Liver (tissue), 8 donors: ENCODE measurements at regions not wholly inside any gene's neighbourhood (a gene's known extent, or its start where the extent isn't known, plus 50 kb on each side); places are given as distances from the start of the nearest gene placed in this dataset.

ENCODE experiments used
- DNase-seq: peaks from one replicate; pipeline ENCODE4 v3.0.0-alpha.2; 2017; ENCODE audit warnings: low spot score
- H3K27ac ChIP-seq, 2 donors: one replicate each; pipeline ENCODE4 v1.7.0; 2013; ENCODE audit warnings: inconsistent platforms in 2 of 2, low read length in 2 of 2, control low read depth in 1 of 2, low read depth in 1 of 2, mild to moderate bottlenecking in 1 of 2
- H3K27me3 ChIP-seq, 4 donors: one replicate each; pipeline versions ENCODE4 v1.6.1 to v1.7.0; 2013; ENCODE audit warnings: low read length in 3 of 4, inconsistent platforms in 1 of 4, mild to moderate bottlenecking in 1 of 4, moderate library complexity in 1 of 4; ENCODE audit not compliant: control insufficient read depth in 4 of 4, insufficient read depth in 4 of 4
- H3K36me3 ChIP-seq, 4 donors: one replicate each; pipeline versions ENCODE4 v1.6.1 to v1.7.0; 2013; ENCODE audit warnings: low read length in 3 of 4, mild to moderate bottlenecking in 3 of 4, low read depth in 1 of 4, moderate library complexity in 1 of 4; ENCODE audit not compliant: control insufficient read depth in 4 of 4, insufficient read depth in 3 of 4
- H3K4me1 ChIP-seq, 4 donors: one replicate each; pipeline versions ENCODE4 v1.6.1 to v1.7.0; 2013; ENCODE audit warnings: low read length in 3 of 4, mild to moderate bottlenecking in 3 of 4, moderate library complexity in 1 of 4; ENCODE audit not compliant: control insufficient read depth in 4 of 4, insufficient read depth in 4 of 4
- H3K4me3 ChIP-seq, 3 donors: one replicate each; pipeline versions ENCODE4 v1.6.1 to v1.7.0; 2013; ENCODE audit warnings: low read length in 3 of 3, control low read depth in 1 of 3, low read depth in 1 of 3, mild to moderate bottlenecking in 1 of 3
- H3K9ac ChIP-seq, 2 donors: one replicate each; pipeline ENCODE4 v1.7.0; 2013; ENCODE audit warnings: low read length in 2 of 2, mild to moderate bottlenecking in 2 of 2, moderate library complexity in 2 of 2, control low read depth in 1 of 2, low read depth in 1 of 2
- H3K9me3 ChIP-seq, 4 donors: one replicate each; pipeline versions ENCODE4 v1.6.1 to v1.7.0; 2013; ENCODE audit warnings: low read length in 3 of 4; ENCODE audit not compliant: control insufficient read depth in 4 of 4
- CTCF ChIP-seq: fragments of 150-350 bp; IDR thresholded peaks from 2 replicates; pipeline ENCODE4 v1.5.1; 2017; ENCODE audit warnings: improper control_type of control experiment, low read depth, low read length; ENCODE audit not compliant: missing input control
- EGR1 ChIP-seq, 2 donors: IDR thresholded peaks; 2 replicates each; pipeline ENCODE4 v1.6.1; 2016 to 2018; ENCODE audit warnings: antibody characterized with exemption in 2 of 2, low read depth in 2 of 2
- FOXA1 ChIP-seq: IDR thresholded peaks from 2 replicates; pipeline ENCODE4 v1.6.1; 2016; ENCODE audit warnings: antibody characterized with exemption
- FOXA2 ChIP-seq: IDR thresholded peaks from 2 replicates; pipeline ENCODE4 v1.6.1; 2016; ENCODE audit warnings: antibody characterized with exemption
- GABPA ChIP-seq, 2 donors: IDR thresholded peaks in 1 of 2; conservative IDR thresholded peaks in 1 of 2; 2 replicates each; pipeline ENCODE4 v1.6.1; 2016; ENCODE audit warnings: antibody characterized with exemption in 2 of 2, mild to moderate bottlenecking in 1 of 2, moderate library complexity in 1 of 2
- HNF4A ChIP-seq, 2 donors: conservative IDR thresholded peaks; 2 replicates each; pipeline ENCODE4 v1.6.1; 2016; ENCODE audit warnings: antibody characterized with exemption in 2 of 2, mild to moderate bottlenecking in 2 of 2
- HNF4G ChIP-seq: IDR thresholded peaks from 2 replicates; pipeline ENCODE4 v1.6.1; 2016; ENCODE audit warnings: antibody characterized with exemption
- JUND ChIP-seq, 2 donors: IDR thresholded peaks; 2 replicates each; pipeline ENCODE4 v1.6.1; 2016; ENCODE audit warnings: antibody characterized with exemption in 2 of 2
- NR2F2 ChIP-seq: IDR thresholded peaks from 2 replicates; pipeline ENCODE4 v1.6.1; 2016; ENCODE audit warnings: antibody characterized with exemption
- RAD21 ChIP-seq, 2 donors: IDR thresholded peaks; 2 replicates each; pipeline ENCODE4 v1.6.1; 2016; ENCODE audit warnings: antibody characterized with exemption in 2 of 2, mild to moderate bottlenecking in 2 of 2
- REST ChIP-seq: IDR thresholded peaks from 2 replicates; pipeline ENCODE4 v1.6.1; 2016; ENCODE audit warnings: antibody characterized with exemption, mild to moderate bottlenecking
- RXRA ChIP-seq, 2 donors: IDR thresholded peaks; 2 replicates each; pipeline ENCODE4 v1.6.1; 2017 to 2018; ENCODE audit warnings: antibody characterized with exemption in 2 of 2, mild to moderate bottlenecking in 1 of 2
- SP1 ChIP-seq: IDR thresholded peaks from 2 replicates; pipeline ENCODE4 v1.6.1; 2018; ENCODE audit warnings: antibody characterized with exemption, mild to moderate bottlenecking
- TAF1 ChIP-seq: conservative IDR thresholded peaks from 2 replicates; pipeline ENCODE4 v1.6.1; 2016; ENCODE audit warnings: antibody characterized with exemption, mild to moderate bottlenecking
- YY1 ChIP-seq: IDR thresholded peaks from 2 replicates; pipeline ENCODE4 v1.6.1; 2016; ENCODE audit warnings: antibody characterized with exemption, mild to moderate bottlenecking
- ZBTB33 ChIP-seq: IDR thresholded peaks from 2 replicates; pipeline ENCODE4 v1.6.1; 2016; ENCODE audit warnings: antibody characterized with exemption
- WGBS: extraction: QIAGEN DNeasy Blood & Tissue Kit; methylation state at CpG from one replicate; pipeline ENCODE4 v1.1.7; 2013; 5-methylcytosine and 5-hydroxymethylcytosine counted together
- TF ChIP-seq, protein P1 (sequence below): IDR thresholded peaks from 2 replicates; pipeline ENCODE4 v1.6.1; 2016; ENCODE audit warnings: antibody characterized with exemption
- TF ChIP-seq, protein P2 (sequence below): IDR thresholded peaks from 2 replicates; pipeline ENCODE4 v1.6.1; 2016; ENCODE audit warnings: antibody characterized with exemption
- donor health status: healthy.
- donor health status: healthy.
- donor health status: healthy.
- donor health status: healthy.
- donor health status: healthy.

DNA sequence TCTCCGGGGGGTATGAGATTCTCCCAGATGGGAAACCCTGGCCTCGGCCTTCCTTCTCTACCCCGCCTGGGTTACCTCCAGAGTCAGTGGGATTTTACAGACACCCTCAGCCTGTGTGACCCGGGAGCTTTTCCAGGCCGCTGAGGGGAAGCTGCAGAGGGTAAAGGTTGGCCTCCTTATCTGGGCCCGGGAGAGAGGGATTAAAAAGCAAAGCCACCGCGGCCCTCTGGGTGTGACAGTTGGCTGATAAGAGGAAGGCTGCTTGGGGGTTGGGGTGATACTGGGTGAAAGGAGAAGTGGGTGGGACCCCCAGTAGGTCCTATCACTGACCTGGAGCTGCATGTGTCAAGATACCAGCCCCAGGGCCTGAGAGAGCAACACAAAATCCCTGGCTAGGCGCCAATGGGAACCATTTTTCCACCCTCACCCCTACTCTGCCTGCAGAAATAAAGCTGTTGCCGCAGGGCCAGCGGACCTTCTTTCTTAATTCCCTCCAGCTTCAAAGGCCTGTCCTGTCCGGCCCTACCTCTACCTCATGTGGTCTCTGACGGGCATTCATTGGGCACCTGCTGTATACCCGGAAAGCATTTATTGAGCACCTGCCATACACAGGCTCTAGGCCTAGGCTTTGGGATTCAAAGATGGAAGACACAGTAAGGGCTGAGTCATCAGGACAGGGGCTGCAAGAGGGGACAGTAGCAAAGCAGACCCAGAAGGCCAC, 77.6 kb upstream of the GSE1 start:
- 23% methylated on average over 14 of the region's 14 CpGs for WGBS
- TF ChIP-seq CTCF: no peak
- TF ChIP-seq SP1: peak; percentile 97
- peak; percentile 85 to 89 for TF ChIP-seq HNF4A (conservative IDR thresholded peaks at IDR 0.05)
- TF ChIP-seq RXRA (IDR thresholded peaks at IDR 0.05): peak; percentile 96 to 98
- TF ChIP-seq, protein P1, sequence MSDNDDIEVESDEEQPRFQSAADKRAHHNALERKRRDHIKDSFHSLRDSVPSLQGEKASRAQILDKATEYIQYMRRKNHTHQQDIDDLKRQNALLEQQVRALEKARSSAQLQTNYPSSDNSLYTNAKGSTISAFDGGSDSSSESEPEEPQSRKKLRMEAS: peak; percentile 75
- TF ChIP-seq HNF4G: peak; percentile 65
- no peak for TF ChIP-seq ZBTB33
- peak; percentile 47 to 67 for TF ChIP-seq JUND (IDR thresholded peaks at IDR 0.05)
- TF ChIP-seq, protein P2, sequence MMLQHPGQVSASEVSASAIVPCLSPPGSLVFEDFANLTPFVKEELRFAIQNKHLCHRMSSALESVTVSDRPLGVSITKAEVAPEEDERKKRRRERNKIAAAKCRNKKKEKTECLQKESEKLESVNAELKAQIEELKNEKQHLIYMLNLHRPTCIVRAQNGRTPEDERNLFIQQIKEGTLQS: peak; percentile 46
- TF ChIP-seq YY1: peak; percentile 69
- TF ChIP-seq RAD21 (IDR thresholded peaks at IDR 0.05): peak; percentile 31 to 56
- TF ChIP-seq REST: peak; percentile 35
- TF ChIP-seq NR2F2: peak; percentile 94
- TF ChIP-seq GABPA (IDR thresholded peaks at IDR 0.05 in 1 of 2, conservative IDR thresholded peaks at IDR 0.05 in 1 of 2): no peak
- TF ChIP-seq TAF1: peak; percentile 16
- TF ChIP-seq FOXA2: no peak
- TF ChIP-seq EGR1 (IDR thresholded peaks at IDR 0.05; ENCODE audit: low read depth in 2 of 2): peak in 1 of 2 donors; percentile 50
- TF ChIP-seq FOXA1: no peak
- H3K9me3 ChIP-seq: no peaks in the 10 kb centered on the region
- H3K4me1 ChIP-seq: peaks cover 21 to 60% (median 47%) of the 10 kb centered on the region in 4 donors
- H3K36me3 ChIP-seq: no peaks in the 10 kb centered on the region
- peak overlapping the region; percentile 32 to 64 for H3K27ac ChIP-seq
- DNase-seq: peak; percentile 92
- H3K9ac ChIP-seq: peak overlapping the region in 1 of 2 donors; percentile 36
- H3K4me3 ChIP-seq: no peak overlapping the region
- H3K27me3 ChIP-seq: no peaks in the 10 kb centered on the region
